CD14-positive monocyte (primary cell): ENCODE measurements at regions not wholly inside any gene's neighbourhood (a gene's known extent, or its start where the extent isn't known, plus 50 kb on each side); places are given as distances from the start of the nearest gene placed in this dataset.

ENCODE experiments used
- DNase-seq, 3 donors: peaks; one replicate each; pipeline ENCODE4 v3.0.0-alpha.2; 2011 to 2022
- H2AFZ ChIP-seq: 2 replicates; pipeline ENCODE4 v1.6.0; 2012; ENCODE audit warnings: mild to moderate bottlenecking, low read depth, low read length, inconsistent platforms; ENCODE audit not compliant: insufficient read depth, poor library complexity, severe bottlenecking
- H3K27ac ChIP-seq, 2 donors: 1 replicate in 1 of 2; 2 replicates in 1 of 2; pipeline ENCODE4 v1.5.1; 2012 to 2013; ENCODE audit warnings: low read length in 2 of 2, control low read depth in 1 of 2, inconsistent platforms in 1 of 2, low read depth in 1 of 2, mild to moderate bottlenecking in 1 of 2
- H3K27me3 ChIP-seq, 2 donors: one replicate each; pipeline versions ENCODE4 v1.6.0 to v1.6.1; 2011 to 2013; ENCODE audit warnings: low read length in 2 of 2; ENCODE audit not compliant: control insufficient read depth in 2 of 2, insufficient read depth in 2 of 2
- H3K36me3 ChIP-seq, 2 donors: replicated peaks in 1 of 2; 1 replicate in 1 of 2; 2 replicates in 1 of 2; pipeline versions ENCODE4 v1.5.1 to v1.6.1; 2012 to 2013; ENCODE audit warnings: low read length in 2 of 2, control low read depth in 1 of 2, inconsistent platforms in 1 of 2, mild to moderate bottlenecking in 1 of 2; ENCODE audit not compliant: insufficient read depth in 2 of 2, control insufficient read depth in 1 of 2
- H3K4me1 ChIP-seq, 2 donors: 1 replicate in 1 of 2; 2 replicates in 1 of 2; pipeline versions ENCODE4 v1.5.1 to v1.6.1; 2012 to 2013; ENCODE audit warnings: low read length in 2 of 2, control low read depth in 1 of 2, inconsistent platforms in 1 of 2, mild to moderate bottlenecking in 1 of 2, moderate library complexity in 1 of 2; ENCODE audit not compliant: insufficient read depth in 2 of 2, control insufficient read depth in 1 of 2
- H3K4me2 ChIP-seq: replicated peaks from 2 replicates; pipeline ENCODE3; 2012; ENCODE audit warnings: low read length, moderate library complexity, mild to moderate bottlenecking; ENCODE audit not compliant: poor library complexity, severe bottlenecking; ENCODE audit errors: extremely low read depth
- H3K4me3 ChIP-seq, 3 experiments: fragments of 200-600 bp in 1 of 3; sonication (generic) in 1 of 3; replicated peaks in 1 of 3; 1 replicate in 2 of 3; 2 replicates in 1 of 3; pipeline ENCODE4 v1.5.1; 2011 to 2013; ENCODE audit warnings: low read length in 3 of 3, mild to moderate bottlenecking in 3 of 3, control low read depth in 2 of 3, low read depth in 2 of 3, inconsistent platforms in 1 of 3, moderate library complexity in 1 of 3
- H3K79me2 ChIP-seq: 2 replicates; pipeline ENCODE4 v1.6.0; 2012; ENCODE audit warnings: mild to moderate bottlenecking, control low read depth, inconsistent platforms, low read length, moderate library complexity; ENCODE audit not compliant: insufficient read depth
- H3K9ac ChIP-seq: 2 replicates; pipeline ENCODE4 v1.6.0; 2017; ENCODE audit warnings: low read length, mild to moderate bottlenecking; ENCODE audit not compliant: insufficient read depth, poor library complexity, severe bottlenecking
- H3K9me3 ChIP-seq, 2 donors: replicated peaks in 1 of 2; 1 replicate in 1 of 2; 2 replicates in 1 of 2; pipeline versions ENCODE4 v1.5.1 to v1.6.1; 2012 to 2013; ENCODE audit warnings: low read length in 2 of 2, control low read depth in 1 of 2; ENCODE audit not compliant: control insufficient read depth in 1 of 2, insufficient read depth in 1 of 2
- H4K20me1 ChIP-seq: 2 replicates; pipeline ENCODE4 v1.6.0; 2012; ENCODE audit warnings: mild to moderate bottlenecking, low read length, control low read depth, moderate library complexity; ENCODE audit not compliant: insufficient read depth
- H3K27ac Mint-ChIP-seq, 7 donors: one replicate each; pipeline ENCODE4 v1.8.0; 2020; ENCODE audit warnings: mild to moderate bottlenecking in 7 of 7, mixed read lengths in 7 of 7, moderate library complexity in 6 of 7, inconsistent platforms in 2 of 7
- H3K27me3 Mint-ChIP-seq, 3 donors: one replicate each; pipeline ENCODE4 v1.8.0; 2021 to 2022; ENCODE audit warnings: low read depth in 3 of 3, mild to moderate bottlenecking in 3 of 3, mixed read lengths in 3 of 3, moderate library complexity in 3 of 3, inconsistent platforms in 1 of 3
- H3K36me3 Mint-ChIP-seq, 2 donors: one replicate each; pipeline ENCODE4 v1.8.0; 2020; ENCODE audit warnings: mixed read lengths in 2 of 2, inconsistent platforms in 1 of 2, mild to moderate bottlenecking in 1 of 2
- H3K4me1 Mint-ChIP-seq: one replicate; pipeline ENCODE4 v1.8.0; 2020; ENCODE audit warnings: mild to moderate bottlenecking, mixed read lengths
- H3K4me3 Mint-ChIP-seq, 2 donors: one replicate each; pipeline ENCODE4 v1.8.0; 2020; ENCODE audit warnings: mild to moderate bottlenecking in 2 of 2, mixed read lengths in 2 of 2, moderate library complexity in 1 of 2
- H3K9me3 Mint-ChIP-seq, 7 donors: one replicate each; pipeline ENCODE4 v1.8.0; 2020 to 2022; ENCODE audit warnings: mixed read lengths in 7 of 7, mild to moderate bottlenecking in 6 of 7, moderate library complexity in 6 of 7, inconsistent platforms in 2 of 7
- CTCF ChIP-seq: fragments of 200-600 bp; IDR thresholded peaks from one replicate; pipeline ENCODE4 v1.8.0; 2022; ENCODE audit warnings: antibody characterized with exemption, mild to moderate bottlenecking
- WGBS: methylation state at CpG from one replicate; pipeline ENCODE4 v1.1.5; 2013; ENCODE audit warnings: missing lambda C conversion rate; ENCODE audit not compliant: insufficient coverage; 5-methylcytosine and 5-hydroxymethylcytosine counted together
- intact Hi-C, 2 donors: fragments of 100-400 bp; cut with micrococcal nuclease; formaldehyde crosslinking; loops; one replicate each; pipeline versions ENCODE4 v1.15.0 to v1.15.1; 2023

DNA sequence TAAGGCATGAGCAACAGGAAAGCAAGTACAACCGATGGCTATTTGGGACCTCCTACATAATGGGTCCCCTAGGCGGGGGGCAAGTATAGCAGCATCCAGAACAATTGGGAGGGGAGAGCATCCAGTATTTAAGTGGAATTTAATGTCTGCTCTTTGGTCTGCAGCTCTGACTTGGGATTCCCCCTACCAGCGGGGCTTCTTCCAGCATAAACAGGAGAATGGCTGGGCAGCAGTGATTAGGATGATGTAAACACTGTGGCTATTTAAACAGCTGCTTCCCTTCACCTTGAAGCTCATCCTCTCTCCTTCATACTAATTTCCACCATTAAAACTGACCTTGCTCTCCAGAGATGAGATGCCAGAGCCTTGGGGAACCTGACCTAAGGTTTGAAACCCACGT is 73.9 kb upstream of the OXGR1 start:
- H3K4me2 ChIP-seq, result no peak overlapping the region
- intact Hi-C loops, result no loop called here
- TF ChIP-seq CTCF, result no peak
- no peak overlapping the region for H3K4me3 Mint-ChIP-seq
- no peaks in the 10 kb centered on the region for H3K27me3 ChIP-seq
- H3K27ac Mint-ChIP-seq, result no peak overlapping the region
- H3K4me1 ChIP-seq, result peaks cover 7 to 9% of the 10 kb centered on the region in 2 donors
- peaks cover 0 to 7% (median 3%) of the 10 kb centered on the region in 3 donors for H3K27me3 Mint-ChIP-seq
- H3K27ac ChIP-seq, result no peak overlapping the region
- peaks cover 0 to 5% (median 2%) of the 10 kb centered on the region in 7 donors for H3K9me3 Mint-ChIP-seq
- no peaks in the 10 kb centered on the region for H3K36me3 ChIP-seq
- no peak overlapping the region for H2AFZ ChIP-seq
- 69% methylated on average over 4 of the region's 4 CpGs for WGBS
- no peak overlapping the region for H3K9ac ChIP-seq
- no peak overlapping the region for H3K4me3 ChIP-seq
- DNase-seq, result no peak
- peaks cover 0 to 2% of the 10 kb centered on the region in 2 donors for H3K9me3 ChIP-seq
- H3K4me1 Mint-ChIP-seq, result peaks cover 15% of the 10 kb centered on the region
- no peaks in the 10 kb centered on the region for H4K20me1 ChIP-seq
- no peaks in the 10 kb centered on the region for H3K79me2 ChIP-seq
- no peaks in the 10 kb centered on the region for H3K36me3 Mint-ChIP-seq

- Histone ChIP-seq H3K27ac (no peak overlapping the region), H3K4me3 (no peak overlapping the region), H3K79me2 (no peaks in the 10 kb centered on the region), H3K9ac (no peak overlapping the region), H3K36me3 (no peaks in the 10 kb centered on the region), H3K27me3 (no peaks in the 10 kb centered on the region), H3K4me1 (peaks cover 7 to 9% of the 10 kb centered on the region in 2 donors), H3K9me3 (peaks cover 6% of the 10 kb centered on the region in 2 donors), H4K20me1 (no peaks in the 10 kb centered on the region), H3K4me2 (no peak overlapping the region), H2AFZ (no peak overlapping the region)
- TF ChIP-seq CTCF, result no peak
- Mint-ChIP-seq H3K36me3 (peaks cover 0 to under 1% of the 10 kb centered on the region in 2 donors), H3K4me1 (peaks cover 15% of the 10 kb centered on the region), H3K27ac (no peak overlapping the region), H3K4me3 (no peak overlapping the region), H3K9me3 (peaks cover 2 to 10% (median 4%) of the 10 kb centered on the region in 7 donors), H3K27me3 (peaks cover 0 to 5% (median 3%) of the 10 kb centered on the region in 3 donors)
- no CpG with 5 or more reads among the region's 8 CpGs for WGBS
- DNase-seq, result no peak
- intact Hi-C loops, result no loop called here
Observed at GRCh38 chr13:97069050-97069815, 75.0 kb upstream of the OXGR1 start.
